Caco-2 (cell line): ENCODE measurements at regions not wholly inside any gene's neighbourhood (a gene's known extent, or its start where the extent isn't known, plus 50 kb on each side); places are given as distances from the start of the nearest gene placed in this dataset.
A peak's percentile ranks its signal among the peaks of the same experiment; 100 is the strongest.

ENCODE experiments used
- BruUV-seq: library from RNA; stranded (reverse); fragments of 400-500 nt; replicated peaks from 2 replicates; lab custom pipeline; 2021; lab: Mats Ljungman, UMichigan
- CTCF ChIA-PET: fragments of 300-600 bp; sonication (Branson Sonifier 250); formaldehyde crosslinking; loops from one replicate; lab custom pipeline; 2022; ENCODE audit warnings: antibody characterized with exemption; lab: Charles Lee
- POLR2A ChIA-PET: fragments of 300-600 bp; sonication (Branson Sonifier 250); formaldehyde crosslinking; loops from one replicate; lab custom pipeline; 2022; ENCODE audit warnings: antibody characterized with exemption; lab: Charles Lee
- DNase-seq, 2 experiments: peaks; one replicate each; pipeline versions ENCODE4 v3.0.0 to v3.0.0-alpha.2; 2020 to 2022
- H3K27me3 ChIP-seq: replicated peaks from 2 replicates; pipeline ENCODE4 v1.6.0; 2011; ENCODE audit warnings: low read length; ENCODE audit not compliant: control insufficient read depth, insufficient read depth
- H3K36me3 ChIP-seq: 2 replicates; pipeline ENCODE4 v1.5.1; 2011; ENCODE audit warnings: low read length; ENCODE audit not compliant: control insufficient read depth, insufficient read depth
- H3K4me1 ChIP-seq: fragments of 250-450 bp; sonication (Bioruptor Pico); 2 replicates; pipeline ENCODE4 v1.5.1; 2020; ENCODE audit warnings: mild to moderate bottlenecking
- H3K4me3 ChIP-seq: 2 replicates; pipeline ENCODE4 v1.5.1; 2011; ENCODE audit warnings: low read depth, mild to moderate bottlenecking, control low read depth, low read length
- H3K9me3 ChIP-seq: fragments of 250-450 bp; sonication (Bioruptor Pico); 2 replicates; pipeline ENCODE4 v1.5.1; 2020; ENCODE audit warnings: mild to moderate bottlenecking, moderate library complexity
- H3K27ac Mint-ChIP-seq: one replicate; pipeline ENCODE4 v1.8.0; 2022; ENCODE audit warnings: mixed read lengths; ENCODE audit not compliant: unreplicated experiment
- H3K27me3 Mint-ChIP-seq: one replicate; pipeline ENCODE4 v1.8.0; 2022; ENCODE audit warnings: mixed read lengths; ENCODE audit not compliant: insufficient read depth, unreplicated experiment
- H3K36me3 Mint-ChIP-seq: one replicate; pipeline ENCODE4 v1.8.0; 2022; ENCODE audit warnings: mild to moderate bottlenecking, mixed read lengths; ENCODE audit not compliant: insufficient read depth, unreplicated experiment
- H3K4me1 Mint-ChIP-seq: one replicate; pipeline ENCODE4 v1.8.0; 2022; ENCODE audit warnings: low read depth, mixed read lengths; ENCODE audit not compliant: unreplicated experiment
- H3K4me3 Mint-ChIP-seq: one replicate; pipeline ENCODE4 v1.8.0; 2022; ENCODE audit warnings: mild to moderate bottlenecking, moderate library complexity, mixed read lengths; ENCODE audit not compliant: unreplicated experiment
- H3K9me3 Mint-ChIP-seq: one replicate; pipeline ENCODE4 v1.8.0; 2022; ENCODE audit warnings: mixed read lengths; ENCODE audit not compliant: unreplicated experiment
- CTCF ChIP-seq, 2 experiments: fragments of 200-600 bp in 1 of 2; IDR thresholded peaks; 1 replicate in 1 of 2; 2 replicates in 1 of 2; pipeline versions ENCODE4 v1.5.1 to v1.8.0; 2011 to 2022; ENCODE audit warnings: antibody characterized with exemption in 1 of 2, control low read depth in 1 of 2, inconsistent platforms in 1 of 2, low read depth in 1 of 2, low read length in 1 of 2, mild to moderate bottlenecking in 1 of 2, moderate library complexity in 1 of 2; ENCODE audit not compliant: insufficient read depth in 1 of 2, severe bottlenecking in 1 of 2, unreplicated experiment in 1 of 2
- intact Hi-C: fragments of 100-400 bp; cut with micrococcal nuclease; formaldehyde crosslinking; loops from one replicate; pipeline ENCODE4 v1.10.0; 2022; ENCODE audit not compliant: unreplicated experiment

GRCh38 chr7:109009636-109010035 lies 440.0 kb downstream of the DNAJB9 start:
- intact Hi-C loops = no loop called here
- Histone ChIP-seq H3K9me3 (no peaks in the 10 kb centered on the region), H3K4me1 (no peaks in the 10 kb centered on the region), H3K27me3 (no peaks in the 10 kb centered on the region), H3K36me3 (no peaks in the 10 kb centered on the region), H3K4me3 (no peak overlapping the region)
- Mint-ChIP-seq H3K4me1 (no peaks in the 10 kb centered on the region), H3K27ac (no peak overlapping the region), H3K36me3 (no peaks in the 10 kb centered on the region), H3K4me3 (no peak overlapping the region), H3K9me3 (no peaks in the 10 kb centered on the region), H3K27me3 (no peaks in the 10 kb centered on the region)
- CTCF ChIA-PET = no interaction called here
- DNase-seq = peak in 1 of 2 experiments; percentile 6
- no peak for TF ChIP-seq CTCF (IDR thresholded peaks at IDR 0.05; ENCODE audit: insufficient read depth in 1 of 2, low read depth in 1 of 2, low read length in 1 of 2, severe bottlenecking in 1 of 2, unreplicated experiment in 1 of 2)
- no TSS peak for BruUV-seq
- POLR2A ChIA-PET = interaction anchor here (0.6 kb wide), 1 partner anchor 874 kb away, joined by 6 read pairs; no protein-coding TSS in a partner anchor

GRCh38 chr7:109020251-109020650 lies 450.6 kb downstream of the DNAJB9 start:
- Histone ChIP-seq H3K9me3 (no peaks in the 10 kb centered on the region), H3K27me3 (no peaks in the 10 kb centered on the region), H3K4me1 (no peaks in the 10 kb centered on the region), H3K4me3 (no peak overlapping the region), H3K36me3 (no peaks in the 10 kb centered on the region)
- no peaks in the 10 kb centered on the region for H3K36me3 Mint-ChIP-seq
- H3K27ac Mint-ChIP-seq = no peak overlapping the region
- POLR2A ChIA-PET = no interaction called here
- H3K4me3 Mint-ChIP-seq = no peak overlapping the region
- no peak for TF ChIP-seq CTCF (IDR thresholded peaks at IDR 0.05; ENCODE audit: insufficient read depth in 1 of 2, low read depth in 1 of 2, low read length in 1 of 2, severe bottlenecking in 1 of 2, unreplicated experiment in 1 of 2)
- no TSS peak for BruUV-seq
- no peak for DNase-seq
- CTCF ChIA-PET = no interaction called here
- peaks cover 9% of the 10 kb centered on the region for H3K9me3 Mint-ChIP-seq
- H3K4me1 Mint-ChIP-seq = no peaks in the 10 kb centered on the region
- intact Hi-C loops = no loop called here
- no peaks in the 10 kb centered on the region for H3K27me3 Mint-ChIP-seq

GRCh38 chr7:109021390-109021789 lies 451.7 kb downstream of the DNAJB9 start:
- no peaks in the 10 kb centered on the region for H3K36me3 Mint-ChIP-seq
- H3K27ac Mint-ChIP-seq = no peak overlapping the region
- BruUV-seq = no TSS peak
- no peaks in the 10 kb centered on the region for H3K9me3 ChIP-seq
- no peaks in the 10 kb centered on the region for H3K4me1 Mint-ChIP-seq
- no peaks in the 10 kb centered on the region for H3K4me1 ChIP-seq
- no peaks in the 10 kb centered on the region for H3K36me3 ChIP-seq
- ChIA-PET POLR2A (no interaction called here), CTCF (no interaction called here)
- intact Hi-C loops = no loop called here
- H3K4me3 Mint-ChIP-seq = no peak overlapping the region
- no peak overlapping the region for H3K4me3 ChIP-seq
- H3K9me3 Mint-ChIP-seq = no peaks in the 10 kb centered on the region
- no peaks in the 10 kb centered on the region for H3K27me3 Mint-ChIP-seq
- no peak for TF ChIP-seq CTCF (IDR thresholded peaks at IDR 0.05; ENCODE audit: insufficient read depth in 1 of 2, low read depth in 1 of 2, low read length in 1 of 2, severe bottlenecking in 1 of 2, unreplicated experiment in 1 of 2)
- DNase-seq = no peak
- no peaks in the 10 kb centered on the region for H3K27me3 ChIP-seq
